ENCODE measurements at regions not wholly inside any gene's neighbourhood (a gene's known extent, or its start where the extent isn't known, plus 50 kb on each side); places are given as distances from the start of the nearest gene placed in this dataset.

GRCh38 chr6:152897807-152898399 is 84.9 kb downstream of the FBXO5 start:
- TF ChIP-seq CTCF (IDR thresholded peaks at IDR 0.05) (peak; percentile 37 to 86 (median 56)), POLR2A (IDR thresholded peaks at IDR 0.05) (no peak)

Data from thyroid gland (tissue), 4 donors.